NAMALWA (cell line): ENCODE measurements at regions not wholly inside any gene's neighbourhood (a gene's known extent, or its start where the extent isn't known, plus 50 kb on each side); places are given as distances from the start of the nearest gene placed in this dataset.
"Not testable (repeated sequence)": the region's sequence is repeated elsewhere in the genome, so short reads cannot be mapped to it uniquely, and the experiment has no call there.

Experiments used
- DNase-seq: peaks from one replicate; pipeline ENCODE4 v3.0.0-alpha.2; 2015; ENCODE audit warnings: low spot score

- peak; percentile 5 for DNase-seq
These were observed 109.8 kb upstream of the SLC6A11 start for GRCh38 chr3:10706156-10706739.

DNA sequence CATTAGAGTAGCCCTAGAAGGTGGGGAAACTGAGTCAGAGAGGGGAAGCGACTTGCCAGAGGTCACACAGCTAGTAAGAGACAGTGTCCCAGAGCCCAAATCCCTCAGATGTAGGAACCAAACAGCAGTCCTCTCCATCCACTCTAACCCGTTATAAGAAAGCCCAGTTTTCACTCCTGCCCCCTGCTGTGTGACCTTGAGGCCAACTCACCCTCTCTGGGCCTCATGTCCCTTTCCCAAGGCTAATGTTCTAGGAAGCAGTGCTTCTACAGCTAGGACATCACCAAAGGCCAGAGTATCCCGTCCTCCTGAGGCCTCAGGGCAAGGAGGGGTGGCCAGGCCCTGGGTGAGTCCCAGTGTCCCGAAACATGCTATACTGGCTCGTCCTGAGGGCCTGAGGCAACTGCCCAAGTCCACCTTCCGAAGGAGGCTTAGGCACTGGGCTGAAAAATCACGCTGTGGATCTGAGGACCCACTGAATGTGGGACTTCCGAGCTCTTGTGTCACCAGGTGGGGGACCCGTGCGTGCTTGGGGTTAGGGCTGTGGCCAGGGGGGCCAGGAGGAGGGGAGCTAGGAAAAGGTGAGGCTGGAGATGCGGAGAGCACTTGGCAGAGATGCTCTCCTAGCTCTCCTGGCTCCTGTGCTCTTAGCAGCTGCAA lies 109.2 kb upstream of the SLC6A11 start:
- no peak for DNase-seq

DNA sequence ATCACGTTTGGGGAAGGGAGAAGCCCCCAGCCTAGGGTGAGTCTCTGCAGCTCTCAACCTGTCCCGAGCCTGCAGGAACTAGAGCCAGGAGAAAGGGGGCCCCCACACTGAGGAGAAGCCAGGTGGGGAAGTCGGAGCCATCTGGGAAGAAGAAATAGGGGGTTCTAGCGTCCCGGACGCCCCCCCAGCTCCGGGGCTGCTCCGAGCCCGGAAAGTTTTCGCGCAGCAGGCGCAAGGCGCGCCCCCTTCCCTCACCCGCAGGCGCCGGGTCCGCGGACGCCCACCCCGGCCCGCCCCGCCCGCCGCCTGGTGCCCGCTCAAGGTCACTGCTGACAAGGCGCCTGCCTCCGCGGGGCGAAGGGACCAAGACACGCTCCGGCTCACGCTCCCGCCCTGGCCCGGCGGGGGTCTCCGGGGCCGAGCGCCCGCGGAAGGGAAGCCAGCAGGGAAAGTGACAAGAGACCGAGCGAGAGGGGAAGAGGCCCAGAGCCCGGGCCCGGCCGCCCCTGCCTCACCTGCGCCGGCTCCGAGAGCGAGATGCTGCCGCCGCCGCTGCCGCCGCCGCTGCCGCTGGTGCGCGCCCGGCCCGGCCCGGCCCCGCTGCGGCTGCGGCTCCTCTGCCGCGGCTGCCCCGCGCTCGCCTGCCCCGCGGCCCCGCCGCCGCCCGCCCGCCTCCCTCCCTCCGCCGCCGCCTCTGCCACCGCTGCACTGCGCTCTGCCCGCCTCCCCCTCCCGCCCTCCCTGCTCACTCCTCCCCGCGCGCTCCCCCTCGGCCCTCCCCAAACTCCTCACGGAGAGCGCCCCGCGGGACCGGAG lies 108.4 kb upstream of the SLC6A11 start:
- DNase-seq, result no peak

DNA sequence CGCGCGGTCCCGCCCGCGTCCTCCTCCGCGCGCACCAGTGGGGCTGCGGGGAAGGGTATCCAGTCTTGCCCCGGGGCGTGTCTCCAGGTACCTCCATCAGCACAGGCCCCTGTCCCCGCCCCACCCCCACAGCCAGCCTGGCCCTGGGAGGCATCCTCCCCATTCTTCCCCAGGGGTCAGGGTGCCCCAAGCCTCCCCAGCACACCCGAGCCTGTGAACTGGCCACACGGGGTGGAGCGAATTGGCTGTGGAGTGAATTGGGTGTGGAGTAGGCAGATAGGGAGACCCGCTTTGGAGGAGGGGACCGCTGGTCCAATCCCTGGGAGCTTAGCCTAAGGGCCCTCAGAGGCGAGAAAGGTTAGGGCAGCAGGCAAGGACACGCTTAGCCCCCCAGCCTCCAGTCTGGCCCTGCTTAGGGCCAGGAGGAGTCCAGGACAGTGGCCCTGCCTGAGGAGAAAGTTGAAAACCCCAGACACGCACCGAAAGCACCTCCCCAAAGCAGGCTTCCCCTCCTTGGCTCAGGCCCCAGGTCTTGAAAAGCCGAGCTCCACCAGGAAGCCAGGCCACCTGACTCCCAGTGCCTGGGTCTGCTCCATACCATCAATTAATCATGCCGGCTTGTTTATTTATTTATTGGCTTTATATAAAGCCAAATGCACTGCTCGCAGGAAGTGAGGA lies 107.7 kb upstream of the SLC6A11 start:
- DNase-seq, result no peak

- no peak for DNase-seq
These were observed 106.8 kb upstream of the SLC6A11 start for GRCh38 chr3:10709110-10709781.

DNA sequence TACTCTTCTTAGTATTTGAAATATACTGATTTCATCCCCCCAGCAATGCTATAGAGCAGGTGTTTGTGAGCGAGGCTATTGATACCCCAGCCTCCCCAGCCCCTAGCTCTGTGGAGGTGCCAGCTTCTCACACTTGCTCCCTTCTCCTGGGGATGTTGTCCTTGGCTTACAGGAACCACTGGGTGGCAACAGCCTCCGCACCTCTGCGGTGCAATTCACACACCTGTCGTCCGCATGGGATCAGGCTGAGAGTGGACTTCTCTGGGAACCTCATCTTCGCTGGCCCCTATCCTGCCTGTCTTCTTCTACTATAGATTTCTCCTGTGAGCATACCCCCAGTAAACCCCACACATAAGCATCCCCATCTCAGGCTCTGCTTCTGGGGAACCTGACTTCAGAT lies 103.9 kb upstream of the SLC6A11 start:
- no peak for DNase-seq

DNA sequence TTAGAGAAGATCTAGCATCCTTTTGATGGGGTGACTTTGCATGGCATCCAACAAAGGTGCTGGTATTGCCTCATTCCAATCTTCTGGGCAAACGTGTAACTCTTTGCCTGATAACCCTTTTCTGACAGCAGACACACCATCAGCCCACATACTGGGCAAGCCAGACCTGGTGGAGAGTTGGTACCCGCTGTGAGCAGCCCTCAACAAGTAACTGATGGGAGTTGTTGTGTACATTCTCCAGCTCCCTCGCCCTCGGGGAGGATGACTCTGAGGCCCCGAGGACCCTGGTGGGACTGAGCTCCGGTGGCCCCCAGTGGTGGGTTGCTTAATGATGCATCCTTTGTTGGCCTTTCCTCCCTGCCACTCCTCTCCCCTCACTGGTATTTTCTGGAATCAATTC lies 102.4 kb upstream of the SLC6A11 start:
- DNase-seq, result no peak

DNA sequence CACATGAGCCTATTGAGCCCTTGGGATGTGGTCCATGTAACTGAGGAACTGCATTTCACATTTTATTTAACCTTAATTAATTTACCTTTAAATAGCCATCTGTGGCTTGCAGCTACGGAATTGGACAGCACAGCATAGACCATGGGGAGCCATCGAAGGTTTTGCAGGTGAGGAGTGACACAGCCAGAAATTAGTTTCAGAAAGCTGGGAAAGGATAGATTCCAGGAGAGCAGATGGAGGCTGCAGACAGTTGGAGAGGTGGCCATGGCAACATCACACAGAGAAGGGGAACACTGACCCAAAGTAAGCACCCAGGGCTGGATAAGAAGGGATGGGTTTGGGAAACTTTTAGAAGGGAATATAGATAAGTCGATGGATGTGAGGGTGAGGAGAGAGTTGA lies 100.1 kb upstream of the SLC6A11 start:
- DNase-seq, result no peak

DNA sequence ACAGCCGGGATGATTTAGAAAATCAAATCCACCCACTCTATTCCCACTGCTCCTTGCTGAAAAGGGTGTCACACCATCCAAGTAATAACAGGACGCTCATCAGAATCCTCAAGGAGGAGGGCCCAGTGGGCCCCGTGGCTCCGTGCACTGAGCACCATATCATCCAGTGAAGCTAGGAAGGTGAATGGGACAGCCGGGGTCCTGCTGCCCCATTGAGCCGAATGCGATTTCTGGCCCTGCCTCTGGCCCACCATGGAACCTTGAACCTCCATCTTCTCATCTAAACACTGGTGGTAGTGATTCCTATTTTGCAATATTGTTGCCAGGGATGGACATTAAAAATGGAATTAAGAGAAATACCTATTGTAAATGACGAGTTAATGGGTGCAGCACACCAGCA lies 99.1 kb upstream of the SLC6A11 start:
- DNase-seq, result no peak

DNA sequence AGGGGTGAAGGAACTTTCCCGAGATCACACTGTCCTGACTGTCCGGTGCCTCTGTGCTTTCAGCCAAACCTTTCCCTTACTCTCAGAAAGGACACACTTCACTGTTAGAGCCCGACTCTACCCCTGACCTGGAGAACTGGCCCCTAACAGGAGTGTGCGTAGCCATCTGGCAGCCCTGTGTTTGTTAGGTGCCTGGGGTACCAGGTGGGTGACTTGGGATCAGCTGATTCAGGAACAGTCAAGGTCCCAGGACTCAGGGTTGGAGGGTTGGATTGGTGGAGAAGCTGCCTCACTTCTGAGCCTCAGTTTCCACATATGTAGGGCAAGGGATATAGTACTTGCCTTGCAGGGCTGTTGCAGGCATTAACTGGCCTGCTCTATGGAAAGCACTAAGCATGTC lies 98.3 kb upstream of the SLC6A11 start:
- DNase-seq, result no peak

- no peak for DNase-seq
These were observed 94.9 kb upstream of the SLC6A11 start for GRCh38 chr3:10721101-10721500.

GRCh38 chr3:10722911-10723310 lies 93.1 kb upstream of the SLC6A11 start:
- DNase-seq, result no peak

DNA sequence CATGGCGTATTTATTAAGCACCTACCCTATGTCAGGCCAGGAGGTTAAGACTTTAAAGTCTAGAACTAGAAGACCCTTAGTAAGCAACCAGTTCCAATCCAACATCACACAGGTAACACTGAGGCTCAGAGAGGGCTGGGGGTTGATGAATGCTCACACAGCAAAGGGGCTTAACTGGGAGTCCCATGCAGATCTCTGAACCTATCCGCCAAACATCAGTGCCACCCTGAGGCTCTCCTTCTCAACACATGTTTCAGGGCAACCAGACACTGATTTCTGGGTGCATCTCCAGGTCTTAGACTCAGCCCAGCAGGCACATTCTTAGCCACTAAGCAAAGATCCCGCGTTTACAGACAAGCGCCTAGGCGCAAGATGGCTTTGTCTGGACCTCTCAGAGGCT lies 92.0 kb upstream of the SLC6A11 start:
- DNase-seq, result no peak

GRCh38 chr3:10725067-10725466 lies 91.0 kb upstream of the SLC6A11 start:
- no peak for DNase-seq

- no peak for DNase-seq
These were observed 90.2 kb upstream of the SLC6A11 start for GRCh38 chr3:10725846-10726245.

DNA sequence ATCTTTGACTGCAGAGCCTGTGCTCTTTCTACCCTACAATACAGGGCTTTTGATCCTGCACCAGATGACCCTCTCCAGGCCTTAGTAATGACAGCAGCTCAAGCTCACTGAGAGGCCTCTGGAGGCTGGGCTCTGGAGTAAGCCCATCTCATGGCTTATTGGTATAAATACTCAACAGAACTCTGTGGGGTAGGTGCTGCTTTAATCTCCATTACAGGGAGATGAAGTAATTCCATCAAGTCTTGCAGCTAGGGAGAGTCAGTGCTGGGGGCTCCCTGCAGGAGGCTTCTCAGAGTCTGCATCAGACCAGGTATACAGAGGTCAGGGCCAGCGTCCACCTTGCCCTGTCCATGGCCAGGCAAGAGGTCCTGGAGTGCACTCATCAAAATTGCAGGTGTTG lies 89.2 kb upstream of the SLC6A11 start:
- no peak for DNase-seq

DNA sequence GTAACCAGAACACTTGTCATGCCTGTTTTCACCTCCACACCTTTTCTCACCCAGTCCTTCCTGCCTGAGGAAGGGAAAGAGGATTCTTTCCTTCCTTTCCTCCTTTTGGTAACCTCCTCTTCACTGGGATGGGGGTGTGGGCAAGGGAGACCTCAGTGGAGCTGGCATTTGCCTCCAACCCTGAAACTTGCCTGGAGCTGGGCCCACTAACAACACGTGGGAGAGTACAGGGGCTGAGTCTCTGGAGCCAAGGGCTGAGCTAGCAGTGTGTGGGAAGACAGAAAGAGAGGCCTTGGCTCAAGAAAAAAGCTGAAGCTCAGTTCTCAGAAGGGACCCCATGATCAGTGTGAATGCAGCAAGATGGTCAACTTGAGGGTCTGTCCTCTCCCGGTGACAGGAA lies 86.6 kb upstream of the SLC6A11 start:
- DNase-seq, result no peak

GRCh38 chr3:10732292-10732691 lies 83.7 kb upstream of the SLC6A11 start:
- no peak for DNase-seq

GRCh38 chr3:10733297-10733696 lies 82.7 kb upstream of the SLC6A11 start:
- DNase-seq, result no peak

DNA sequence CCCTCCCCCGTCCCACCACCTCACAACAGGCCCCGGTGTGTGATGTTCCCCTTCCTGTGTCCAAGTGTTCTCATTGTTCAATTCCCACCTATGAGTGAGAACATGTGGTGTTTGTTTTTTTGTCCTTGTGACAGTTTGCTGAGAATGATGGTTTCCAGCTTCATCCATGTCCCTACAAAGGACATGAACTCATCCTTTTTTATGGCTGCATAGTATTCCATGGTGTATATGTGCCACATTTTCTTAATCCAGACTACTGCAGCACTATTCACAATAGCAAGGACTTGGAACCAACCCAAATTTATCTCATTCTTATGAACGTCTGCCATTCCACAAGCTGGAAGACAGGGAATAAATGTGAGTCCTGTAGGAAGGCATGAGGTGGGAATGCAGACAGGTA lies 79.6 kb upstream of the SLC6A11 start:
- not testable (repeated sequence) for DNase-seq

- no peak for DNase-seq
These were observed 78.2 kb upstream of the SLC6A11 start for GRCh38 chr3:10737785-10738184.

DNA sequence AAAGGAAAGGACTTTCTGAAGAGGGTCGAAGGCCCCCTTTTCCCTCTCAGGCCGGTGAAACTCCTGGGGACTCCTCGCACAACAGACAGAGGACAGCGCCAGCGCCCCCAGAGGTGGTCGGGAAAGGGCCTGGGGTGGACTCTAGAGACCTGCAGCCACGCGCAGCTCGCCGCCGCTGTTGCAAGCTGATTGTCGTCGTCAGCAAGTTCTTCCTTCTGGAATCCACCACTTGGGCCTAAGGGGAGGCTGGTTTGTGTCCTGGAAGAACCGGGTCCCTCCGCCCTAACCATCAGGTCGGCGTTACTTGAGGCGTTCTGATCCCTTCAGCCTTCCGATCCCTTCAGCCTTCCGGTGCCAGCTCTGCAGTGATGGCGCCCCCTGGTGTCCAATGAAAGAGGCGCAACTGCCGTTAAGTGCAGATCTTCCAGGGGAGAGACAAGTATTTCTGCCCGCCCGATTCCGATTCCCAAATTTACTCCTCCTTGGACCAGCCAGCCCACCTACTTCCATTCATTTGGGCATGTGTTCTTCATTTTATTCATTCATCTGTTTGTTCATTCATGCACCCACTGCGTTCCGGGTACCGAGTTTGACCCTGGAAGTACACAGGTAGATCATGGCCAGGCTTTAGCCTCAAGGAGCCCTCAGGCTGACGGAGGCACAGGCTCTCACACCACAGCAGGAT lies 77.2 kb upstream of the SLC6A11 start:
- peak; percentile 71 for DNase-seq
